Astrocyte (in vitro differentiated cells and primary cell): ENCODE measurements at regions not wholly inside any gene's neighbourhood (a gene's known extent, or its start where the extent isn't known, plus 50 kb on each side); places are given as distances from the start of the nearest gene placed in this dataset.

ENCODE experiments used
- DNase-seq: peaks from one replicate; pipeline ENCODE4 v3.0.0-alpha.2; 2010; ENCODE audit warnings: low read depth
- FAIRE-seq: peaks from 2 replicates; lab custom pipeline; 2011; peaks lifted over from hg19 to GRCh38; lab: Jason Lieb, UNC
- H2AFZ ChIP-seq: 2 replicates; pipeline ENCODE4 v1.6.0; 2012; ENCODE audit warnings: low read depth, low read length, inconsistent platforms
- H3K27ac ChIP-seq: 2 replicates; pipeline ENCODE4 v1.5.1; 2011; ENCODE audit warnings: low read depth, low read length, inconsistent platforms
- H3K27me3 ChIP-seq: 2 replicates; pipeline ENCODE4 v1.6.0; 2011; ENCODE audit warnings: low read length, inconsistent platforms; ENCODE audit not compliant: insufficient read depth
- H3K36me3 ChIP-seq: 2 replicates; pipeline ENCODE4 v1.5.1; 2011; ENCODE audit warnings: low read length, inconsistent platforms; ENCODE audit not compliant: insufficient read depth
- H3K4me1 ChIP-seq: 2 replicates; pipeline ENCODE4 v1.5.1; 2011; ENCODE audit warnings: low read length, inconsistent platforms; ENCODE audit not compliant: insufficient read depth
- H3K4me2 ChIP-seq: 2 replicates; pipeline ENCODE4 v1.6.0; 2012; ENCODE audit warnings: low read length, inconsistent platforms
- H3K4me3 ChIP-seq: 2 replicates; pipeline ENCODE4 v1.5.1; 2011; ENCODE audit warnings: low read depth, mild to moderate bottlenecking, low read length, inconsistent platforms; ENCODE audit not compliant: insufficient read depth
- H3K79me2 ChIP-seq: 2 replicates; pipeline ENCODE4 v1.6.0; 2012; ENCODE audit warnings: mild to moderate bottlenecking, low read length, inconsistent platforms; ENCODE audit not compliant: insufficient read depth
- H3K9ac ChIP-seq: 2 replicates; pipeline ENCODE4 v1.6.0; 2012; ENCODE audit warnings: mild to moderate bottlenecking, low read length, inconsistent platforms
- H3K9me3 ChIP-seq: 2 replicates; pipeline ENCODE4 v1.5.1; 2012; ENCODE audit warnings: low read depth, mild to moderate bottlenecking, low read length, inconsistent platforms; ENCODE audit not compliant: insufficient read depth
- H4K20me1 ChIP-seq: 2 replicates; pipeline ENCODE4 v1.6.0; 2012; ENCODE audit warnings: low read length, inconsistent platforms; ENCODE audit not compliant: insufficient read depth
- H3K27ac Mint-ChIP-seq: one replicate; pipeline ENCODE4 v1.8.0; 2021; ENCODE audit warnings: mild to moderate bottlenecking, mixed read lengths; ENCODE audit not compliant: unreplicated experiment
- H3K27me3 Mint-ChIP-seq: one replicate; pipeline ENCODE4 v1.8.0; 2021; ENCODE audit warnings: low read depth, mixed read lengths; ENCODE audit not compliant: unreplicated experiment
- H3K36me3 Mint-ChIP-seq: one replicate; pipeline ENCODE4 v1.8.0; 2021; ENCODE audit warnings: low read depth, mixed read lengths; ENCODE audit not compliant: unreplicated experiment
- H3K4me1 Mint-ChIP-seq: one replicate; pipeline ENCODE4 v1.8.0; 2021; ENCODE audit warnings: low read depth, mixed read lengths; ENCODE audit not compliant: unreplicated experiment
- H3K4me3 Mint-ChIP-seq: one replicate; pipeline ENCODE4 v1.8.0; 2021; ENCODE audit warnings: mild to moderate bottlenecking, moderate library complexity, mixed read lengths; ENCODE audit not compliant: unreplicated experiment
- H3K9me3 Mint-ChIP-seq: one replicate; pipeline ENCODE4 v1.8.0; 2021; ENCODE audit warnings: mild to moderate bottlenecking, mixed read lengths; ENCODE audit not compliant: unreplicated experiment
- EZH2 ChIP-seq: IDR thresholded peaks from 2 replicates; pipeline ENCODE4 v1.6.1; 2012; ENCODE audit warnings: mild to moderate bottlenecking, low read length, inconsistent platforms; ENCODE audit not compliant: insufficient read depth
- TF ChIP-seq, protein P1 (sequence below): IDR thresholded peaks from 2 replicates; pipeline ENCODE4 v1.5.1; 2011; ENCODE audit warnings: low read depth, mild to moderate bottlenecking, inconsistent platforms, low read length, moderate library complexity; ENCODE audit not compliant: insufficient read depth

DNA sequence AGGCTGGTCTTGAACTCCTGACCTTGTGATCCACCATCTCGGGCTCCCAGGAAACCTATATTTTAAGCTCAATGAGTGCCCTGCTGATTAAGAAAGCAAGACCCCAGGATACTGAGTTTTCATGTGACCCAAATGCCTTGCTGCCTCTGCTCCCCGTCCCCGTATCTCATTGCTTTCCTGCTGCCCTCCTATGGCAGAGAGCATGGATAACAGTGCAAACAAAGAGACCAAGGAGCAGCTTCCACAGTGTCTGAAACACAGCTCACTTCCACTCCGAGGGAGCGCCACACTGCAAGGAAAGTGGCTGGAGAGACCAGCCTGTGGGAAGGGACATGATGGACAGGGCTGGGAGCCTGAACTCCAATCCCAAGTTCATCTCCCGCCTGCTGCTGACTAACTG is 246.8 kb downstream of the TMEM182 start:
- Mint-ChIP-seq H3K27me3 (peaks cover 9% of the 10 kb centered on the region), H3K4me3 (no peak overlapping the region), H3K36me3 (no peaks in the 10 kb centered on the region), H3K27ac (no peak overlapping the region), H3K9me3 (no peaks in the 10 kb centered on the region), H3K4me1 (no peaks in the 10 kb centered on the region)
- FAIRE-seq (no peak), DNase-seq (no peak)
- H3K9ac ChIP-seq, result no peak overlapping the region
- no peaks in the 10 kb centered on the region for H3K36me3 ChIP-seq
- H3K4me3 ChIP-seq, result no peak overlapping the region
- no peaks in the 10 kb centered on the region for H3K4me1 ChIP-seq
- no peak overlapping the region for H2AFZ ChIP-seq
- H3K4me2 ChIP-seq, result no peak overlapping the region
- no peaks in the 10 kb centered on the region for H3K9me3 ChIP-seq
- H3K79me2 ChIP-seq, result no peaks in the 10 kb centered on the region
- H3K27ac ChIP-seq, result no peak overlapping the region
- H3K27me3 ChIP-seq, result no peaks in the 10 kb centered on the region
- TF ChIP-seq, protein P1, sequence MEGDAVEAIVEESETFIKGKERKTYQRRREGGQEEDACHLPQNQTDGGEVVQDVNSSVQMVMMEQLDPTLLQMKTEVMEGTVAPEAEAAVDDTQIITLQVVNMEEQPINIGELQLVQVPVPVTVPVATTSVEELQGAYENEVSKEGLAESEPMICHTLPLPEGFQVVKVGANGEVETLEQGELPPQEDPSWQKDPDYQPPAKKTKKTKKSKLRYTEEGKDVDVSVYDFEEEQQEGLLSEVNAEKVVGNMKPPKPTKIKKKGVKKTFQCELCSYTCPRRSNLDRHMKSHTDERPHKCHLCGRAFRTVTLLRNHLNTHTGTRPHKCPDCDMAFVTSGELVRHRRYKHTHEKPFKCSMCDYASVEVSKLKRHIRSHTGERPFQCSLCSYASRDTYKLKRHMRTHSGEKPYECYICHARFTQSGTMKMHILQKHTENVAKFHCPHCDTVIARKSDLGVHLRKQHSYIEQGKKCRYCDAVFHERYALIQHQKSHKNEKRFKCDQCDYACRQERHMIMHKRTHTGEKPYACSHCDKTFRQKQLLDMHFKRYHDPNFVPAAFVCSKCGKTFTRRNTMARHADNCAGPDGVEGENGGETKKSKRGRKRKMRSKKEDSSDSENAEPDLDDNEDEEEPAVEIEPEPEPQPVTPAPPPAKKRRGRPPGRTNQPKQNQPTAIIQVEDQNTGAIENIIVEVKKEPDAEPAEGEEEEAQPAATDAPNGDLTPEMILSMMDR, result no peak
- TF ChIP-seq EZH2, result no peak
- H4K20me1 ChIP-seq, result no peaks in the 10 kb centered on the region

DNA sequence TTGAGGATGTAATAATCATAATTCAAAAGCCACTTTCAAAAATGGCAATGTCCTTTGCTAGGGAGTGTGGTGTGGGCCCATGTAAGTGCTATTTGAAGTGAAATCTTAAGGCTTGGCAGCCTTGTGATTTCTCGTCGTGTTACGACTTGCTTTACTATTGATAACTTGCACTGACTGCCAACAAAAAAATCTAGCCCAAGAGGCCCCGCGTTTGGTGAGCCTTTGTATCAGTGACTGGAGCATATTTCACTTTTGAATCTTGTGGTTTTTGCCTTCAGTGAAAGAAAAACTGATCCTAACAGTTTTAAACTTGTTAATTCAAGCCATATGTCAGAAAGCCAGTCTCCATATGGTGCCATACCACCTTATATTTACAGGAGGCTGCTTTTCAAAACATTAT is 248.0 kb downstream of the TMEM182 start:
- no peaks in the 10 kb centered on the region for H4K20me1 ChIP-seq
- H3K27ac ChIP-seq, result no peak overlapping the region
- H2AFZ ChIP-seq, result no peak overlapping the region
- no peak for TF ChIP-seq EZH2
- TF ChIP-seq, protein P1, result no peak
- Mint-ChIP-seq H3K4me1 (no peaks in the 10 kb centered on the region), H3K27me3 (peaks cover 7% of the 10 kb centered on the region), H3K4me3 (no peak overlapping the region), H3K36me3 (no peaks in the 10 kb centered on the region), H3K9me3 (no peaks in the 10 kb centered on the region), H3K27ac (no peak overlapping the region)
- no peaks in the 10 kb centered on the region for H3K36me3 ChIP-seq
- no peak overlapping the region for H3K9ac ChIP-seq
- no peaks in the 10 kb centered on the region for H3K27me3 ChIP-seq
- no peak overlapping the region for H3K4me2 ChIP-seq
- DNase-seq (no peak), FAIRE-seq (no peak)
- no peaks in the 10 kb centered on the region for H3K79me2 ChIP-seq
- no peaks in the 10 kb centered on the region for H3K4me1 ChIP-seq
- no peak overlapping the region for H3K4me3 ChIP-seq
- no peaks in the 10 kb centered on the region for H3K9me3 ChIP-seq

DNA sequence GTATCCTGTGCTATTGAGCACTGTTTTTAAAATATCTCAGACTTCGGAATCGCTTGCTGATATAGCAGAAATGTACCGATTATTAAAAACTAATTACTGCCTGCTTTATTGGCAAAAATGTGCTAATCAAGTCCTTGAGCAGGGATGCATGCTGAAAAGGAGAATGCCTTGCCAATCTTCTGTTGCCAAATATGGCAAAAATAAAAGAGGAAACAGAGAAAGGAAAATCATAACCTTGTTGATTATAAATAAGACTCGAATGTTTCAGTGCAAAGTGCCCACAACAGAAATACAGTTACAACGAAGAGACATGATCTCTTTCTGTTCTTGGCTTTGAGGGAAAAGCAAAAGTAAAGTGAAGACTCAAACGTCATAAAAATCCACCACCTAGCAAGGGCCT is 248.5 kb downstream of the TMEM182 start:
- FAIRE-seq, result no peak
- Histone ChIP-seq H4K20me1 (no peaks in the 10 kb centered on the region), H3K36me3 (no peaks in the 10 kb centered on the region), H3K4me2 (no peak overlapping the region), H2AFZ (no peak overlapping the region), H3K27ac (no peak overlapping the region), H3K9ac (no peak overlapping the region), H3K4me1 (no peaks in the 10 kb centered on the region), H3K79me2 (no peaks in the 10 kb centered on the region), H3K27me3 (no peaks in the 10 kb centered on the region), H3K4me3 (no peak overlapping the region), H3K9me3 (no peaks in the 10 kb centered on the region)
- Mint-ChIP-seq H3K27me3 (peaks cover 7% of the 10 kb centered on the region), H3K9me3 (no peaks in the 10 kb centered on the region), H3K4me1 (no peaks in the 10 kb centered on the region), H3K4me3 (no peak overlapping the region), H3K36me3 (no peaks in the 10 kb centered on the region), H3K27ac (no peak overlapping the region)
- DNase-seq, result no peak
- TF ChIP-seq, protein P1, result no peak
- TF ChIP-seq EZH2, result no peak
